HG03039 (cell line): ENCODE measurements at regions not wholly inside any gene's neighbourhood (a gene's known extent, or its start where the extent isn't known, plus 50 kb on each side); places are given as distances from the start of the nearest gene placed in this dataset.
"Not testable (repeated sequence)": the region's sequence is repeated elsewhere in the genome, so short reads cannot be mapped to it uniquely, and the experiment has no call there.

Source experiments
- ATAC-seq: cut with Tn5 transposase; IDR thresholded peaks from one replicate; pipeline ENCODE4 v1.9.1; 2021; ENCODE audit warnings: mild to moderate bottlenecking, moderate library complexity; ENCODE audit not compliant: unreplicated experiment

DNA sequence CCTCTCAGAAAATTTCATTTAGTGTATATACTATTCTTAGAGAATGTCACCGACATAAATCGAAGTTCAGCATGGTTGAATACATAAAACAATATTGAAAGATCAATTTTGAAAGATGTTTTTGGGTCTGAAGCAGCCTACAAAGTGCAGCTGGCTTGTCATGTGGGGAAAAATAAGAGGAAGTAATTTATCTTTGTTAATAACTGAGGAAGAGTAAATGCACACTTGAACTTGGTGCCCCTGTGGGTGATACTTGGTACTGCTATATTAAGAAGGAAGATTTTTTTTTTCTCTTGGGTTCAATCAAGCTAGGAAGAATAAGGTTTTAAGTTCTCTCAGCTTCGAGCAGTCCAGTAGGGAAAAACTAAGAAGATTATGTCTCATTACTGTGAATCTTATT lies 661.3 kb downstream of the RPL10L start:
- ATAC-seq = no peak

DNA sequence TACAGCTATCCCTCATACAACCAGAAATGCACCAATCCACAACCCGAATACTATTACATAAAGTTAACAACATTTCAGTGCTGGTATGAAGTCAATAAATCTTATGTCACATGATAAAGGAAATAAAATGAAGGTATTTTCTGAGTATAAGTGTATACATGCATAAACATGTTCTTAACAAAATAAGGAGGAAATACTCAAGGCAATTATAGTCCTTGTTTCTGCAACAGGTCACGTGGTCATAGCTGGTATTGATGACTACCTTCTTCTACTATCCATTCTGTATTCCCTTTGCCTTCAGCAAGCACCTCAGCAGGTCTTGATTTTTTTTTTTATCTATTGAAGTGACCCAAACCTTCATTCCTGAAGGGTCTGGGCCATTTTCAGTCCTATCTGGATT lies 675.6 kb downstream of the RPL10L start:
- ATAC-seq = no peak

DNA sequence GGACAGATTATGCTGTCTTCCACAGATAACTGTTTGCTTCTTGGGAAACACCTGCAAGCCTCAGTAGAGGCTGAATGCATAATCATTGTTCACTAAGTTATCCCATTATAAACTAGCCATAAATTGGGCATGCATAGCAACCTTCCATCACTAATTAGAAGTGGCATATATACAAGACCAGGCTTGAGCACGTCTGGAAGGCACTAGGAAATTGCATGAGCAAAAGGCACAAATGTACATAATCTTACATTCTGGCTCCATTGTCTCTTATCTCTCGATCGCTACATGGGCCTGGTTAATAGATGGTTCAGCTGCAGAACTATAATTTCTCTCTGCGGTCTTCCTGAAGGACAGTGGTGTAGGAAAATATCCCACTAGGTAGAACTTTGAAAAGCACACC lies 679.2 kb downstream of the RPL10L start:
- ATAC-seq = no peak

DNA sequence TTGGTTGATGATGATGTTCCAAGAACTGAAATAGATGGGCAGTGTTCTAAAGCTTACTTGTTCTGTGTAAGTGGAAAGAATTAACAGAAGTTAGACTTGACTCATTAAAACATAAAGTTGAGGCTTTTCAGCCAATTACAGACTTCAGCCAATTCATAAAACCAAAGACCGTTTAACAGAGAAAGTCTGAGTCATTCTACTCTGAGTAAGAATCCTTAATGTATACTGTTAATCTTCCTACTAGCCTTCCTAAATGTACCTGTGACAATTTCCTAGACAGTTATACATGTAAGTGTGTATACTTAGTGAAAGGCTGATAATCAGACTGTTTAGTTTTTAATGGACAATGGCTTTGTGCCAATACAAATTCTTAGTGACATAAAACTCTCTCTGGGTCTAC lies 681.0 kb downstream of the RPL10L start:
- no peak for ATAC-seq

DNA sequence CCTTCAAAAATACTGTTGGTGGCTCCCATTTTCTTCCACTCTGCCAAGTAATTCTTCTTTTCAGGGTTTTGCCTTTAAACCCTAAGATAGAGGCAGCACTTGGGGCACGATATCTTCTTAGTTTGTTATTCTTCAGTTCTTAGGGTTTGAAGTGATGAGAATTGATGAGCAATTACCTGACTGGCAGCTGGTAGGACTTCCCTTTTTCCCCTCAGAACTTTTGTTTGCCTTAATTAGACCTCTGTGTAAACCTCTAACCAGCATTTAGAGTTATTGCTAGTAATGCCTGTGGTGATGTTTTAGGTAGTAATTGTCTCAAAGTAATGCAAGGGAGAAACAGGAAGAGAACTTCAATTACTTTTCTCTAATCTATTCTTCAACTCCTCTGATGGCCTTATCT lies 683.5 kb downstream of the RPL10L start:
- ATAC-seq = no peak

DNA sequence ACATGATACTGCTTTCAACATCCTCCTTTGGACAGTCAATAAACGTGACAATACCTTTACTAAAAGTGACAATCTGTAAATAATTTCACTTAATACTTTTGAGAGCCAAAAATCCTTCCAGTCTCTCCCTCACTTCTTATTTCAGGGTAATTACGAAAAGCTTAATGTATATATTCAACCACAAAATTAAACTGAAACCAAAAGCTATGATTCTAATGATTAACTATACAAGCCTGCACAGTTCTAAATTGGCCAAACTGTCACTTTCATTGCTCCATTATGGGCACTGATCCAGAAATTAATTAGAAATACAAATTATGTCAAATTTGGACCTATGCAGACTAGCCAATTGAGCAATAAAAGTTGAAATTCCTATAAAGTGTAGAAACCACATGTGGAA lies 696.5 kb upstream of the MIS18BP1 start:
- ATAC-seq = no peak

DNA sequence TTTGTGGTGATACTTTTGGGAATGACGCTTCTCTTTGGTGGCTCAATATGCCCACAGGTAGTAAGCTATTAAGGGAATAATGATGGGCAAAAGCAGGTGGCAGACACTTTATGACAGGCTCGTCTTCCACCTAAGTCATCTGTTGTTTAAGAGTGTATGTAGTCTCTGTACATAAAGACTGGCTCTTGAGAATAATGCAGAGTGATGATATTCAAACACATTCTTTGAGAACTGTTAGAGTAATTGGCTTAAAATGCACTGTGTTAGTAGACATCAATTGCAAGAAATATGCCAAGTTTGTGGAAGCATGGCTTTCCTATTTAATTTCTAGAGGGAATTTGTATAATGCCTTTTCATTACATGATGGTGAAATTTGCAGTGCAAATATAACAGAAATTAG lies 694.8 kb upstream of the MIS18BP1 start:
- ATAC-seq = no peak

DNA sequence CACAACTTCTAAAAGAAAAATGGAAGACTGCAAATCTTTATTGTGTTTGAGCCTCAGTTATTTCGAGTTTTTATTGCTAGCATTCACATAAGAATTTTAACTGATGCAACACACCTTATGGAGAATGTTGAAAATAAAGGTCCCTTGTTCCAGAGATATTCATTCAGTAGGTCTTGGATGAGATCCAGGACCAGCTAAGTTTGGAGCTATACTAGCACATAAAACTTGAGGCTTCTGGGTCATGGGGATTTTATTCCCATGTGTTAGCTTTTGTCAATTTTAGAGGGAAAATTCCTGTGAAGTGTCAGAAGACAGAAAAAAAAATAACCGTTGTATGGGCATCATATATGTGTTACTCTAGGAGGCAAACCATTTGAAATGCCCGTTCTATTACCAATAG lies 693.2 kb upstream of the MIS18BP1 start:
- ATAC-seq = no peak

DNA sequence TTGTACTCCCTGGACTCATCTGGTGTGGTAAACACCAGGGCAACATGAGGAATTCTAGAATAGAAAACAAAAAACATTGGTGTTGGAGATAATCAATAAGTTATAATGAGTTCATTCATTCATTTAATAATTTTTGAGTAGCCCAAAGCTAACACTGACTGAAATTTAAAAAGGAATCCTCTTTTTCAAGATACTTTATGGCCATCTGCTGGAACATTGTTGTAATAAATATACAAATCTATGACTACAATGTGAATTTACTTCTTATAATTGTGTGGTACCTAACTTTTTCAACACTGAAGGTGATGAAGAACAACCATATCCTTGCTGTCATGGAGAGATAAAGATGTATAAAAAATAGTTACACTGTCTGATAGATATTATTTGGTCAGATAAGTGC lies 687.3 kb upstream of the MIS18BP1 start:
- ATAC-seq = no peak

DNA sequence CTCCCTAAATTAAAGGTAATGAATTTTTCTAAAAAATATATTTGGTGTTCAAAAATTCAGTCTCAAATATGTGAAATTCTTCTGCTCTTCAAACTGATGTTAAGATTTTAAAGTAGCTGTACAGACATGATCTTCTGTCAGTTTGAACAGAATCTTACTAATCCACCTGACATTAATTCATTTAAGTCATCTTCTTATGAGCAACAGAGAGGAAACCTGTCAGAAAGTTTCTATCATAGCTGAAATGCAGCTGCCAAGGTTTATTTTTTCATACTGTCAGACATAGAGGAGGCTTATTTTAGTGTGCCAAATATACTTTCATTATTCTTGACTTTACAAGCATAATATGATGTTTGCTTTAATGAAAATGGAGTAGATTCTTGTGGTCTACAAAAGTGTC lies 686.6 kb upstream of the MIS18BP1 start:
- no peak for ATAC-seq

DNA sequence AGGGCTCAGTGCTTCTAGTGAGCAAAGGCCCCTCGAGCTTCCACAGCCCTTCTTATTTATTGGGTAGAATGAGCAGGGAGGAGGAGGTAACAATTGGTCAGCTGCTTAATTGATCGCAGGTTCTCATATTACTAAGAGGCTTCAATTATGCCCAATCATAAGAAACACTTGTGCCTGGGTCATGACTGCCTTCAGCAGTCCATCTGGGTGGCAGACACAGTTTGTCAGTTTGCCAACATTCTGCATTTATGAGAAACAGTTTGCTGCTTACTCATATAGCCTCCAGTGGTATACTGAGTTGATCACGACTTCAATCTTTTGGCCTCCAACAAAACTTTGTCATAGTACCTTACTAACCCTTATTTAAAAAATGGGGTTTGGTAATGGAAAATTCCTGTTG lies 667.0 kb upstream of the MIS18BP1 start:
- ATAC-seq = not testable (repeated sequence)

DNA sequence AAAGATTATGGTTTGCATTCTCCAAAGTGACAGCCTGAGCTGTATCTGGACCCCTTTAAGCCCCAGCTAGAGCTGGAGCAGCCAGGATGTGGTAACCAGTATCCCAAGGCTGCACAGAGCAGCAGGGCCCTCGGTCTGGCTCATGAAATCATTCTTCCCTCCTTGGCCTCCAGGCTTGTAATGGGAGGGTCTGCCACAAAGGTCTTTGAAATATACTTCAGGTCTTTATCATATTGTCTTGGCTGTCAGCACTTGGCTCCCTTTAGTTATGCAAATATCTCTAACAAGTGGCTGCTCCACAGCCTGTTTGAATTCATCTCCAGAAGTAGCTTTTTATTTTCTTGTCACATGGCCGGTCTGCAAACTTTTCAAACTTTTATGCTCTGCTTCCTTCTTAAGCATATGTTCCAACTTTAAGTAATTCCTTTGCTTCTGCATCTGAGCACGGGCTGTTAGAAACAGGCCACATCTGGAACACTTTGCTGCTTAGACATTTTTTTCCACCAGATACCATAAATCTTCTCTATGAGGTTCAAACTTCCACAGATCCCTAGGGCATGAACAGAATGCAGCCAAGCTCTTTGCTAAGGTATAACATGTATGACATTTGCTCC lies 663.4 kb upstream of the MIS18BP1 start:
- no peak for ATAC-seq

DNA sequence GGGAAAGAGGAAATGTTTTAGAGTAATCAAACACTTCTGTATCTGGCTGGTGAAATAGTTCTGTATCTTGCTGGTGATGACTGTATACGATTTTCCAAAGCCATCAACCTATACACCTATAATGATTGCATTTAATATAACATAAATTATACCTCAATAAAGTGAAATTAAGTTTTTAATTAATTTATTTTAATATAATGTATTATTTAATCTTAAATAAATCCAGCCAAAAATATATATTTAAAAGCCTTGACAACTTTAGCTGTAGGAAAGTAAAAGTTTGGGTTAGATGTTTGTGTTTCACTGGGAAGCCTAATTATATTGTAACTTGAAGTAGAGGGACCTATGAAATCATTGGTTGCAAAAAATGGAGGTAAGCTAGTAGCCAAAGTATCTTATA lies 654.8 kb upstream of the MIS18BP1 start:
- no peak for ATAC-seq

DNA sequence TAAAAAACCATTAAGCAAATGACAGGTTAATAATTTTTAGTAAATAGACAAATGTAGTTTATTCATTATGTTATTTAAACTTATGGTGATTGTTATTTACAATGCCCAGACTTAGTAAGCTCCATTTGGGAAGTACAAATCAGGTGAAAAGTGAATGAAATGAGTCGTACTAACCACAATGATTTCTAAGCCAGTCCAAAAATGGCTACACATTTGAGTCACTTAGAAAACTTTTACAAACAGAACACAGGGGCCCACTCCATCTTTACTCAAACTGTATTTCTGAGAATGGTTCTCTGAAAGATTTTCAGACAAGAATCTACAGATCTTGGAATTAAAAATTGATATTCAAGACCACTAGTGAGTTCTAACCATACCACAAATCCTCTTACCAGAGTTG lies 653.3 kb upstream of the MIS18BP1 start:
- peak; percentile 64 for ATAC-seq

DNA sequence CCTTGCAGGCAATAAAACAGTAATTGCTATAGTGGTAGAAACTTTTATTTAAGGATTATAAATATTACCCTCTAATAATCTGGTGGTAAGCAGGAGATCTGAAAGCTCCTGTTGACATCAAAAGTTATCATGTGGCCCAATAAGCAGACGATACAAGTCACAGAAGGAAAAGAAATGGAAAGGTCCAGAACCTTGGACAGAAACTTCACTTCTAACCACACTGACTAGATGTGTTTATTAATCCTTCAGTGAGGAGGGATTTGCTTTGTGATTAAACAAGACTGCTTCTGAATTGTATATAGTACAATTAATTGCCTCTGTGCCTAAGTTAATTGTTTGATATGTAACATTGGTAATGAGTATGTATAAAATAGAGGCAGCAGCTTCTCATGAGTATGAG lies 652.7 kb upstream of the MIS18BP1 start:
- ATAC-seq = no peak

DNA sequence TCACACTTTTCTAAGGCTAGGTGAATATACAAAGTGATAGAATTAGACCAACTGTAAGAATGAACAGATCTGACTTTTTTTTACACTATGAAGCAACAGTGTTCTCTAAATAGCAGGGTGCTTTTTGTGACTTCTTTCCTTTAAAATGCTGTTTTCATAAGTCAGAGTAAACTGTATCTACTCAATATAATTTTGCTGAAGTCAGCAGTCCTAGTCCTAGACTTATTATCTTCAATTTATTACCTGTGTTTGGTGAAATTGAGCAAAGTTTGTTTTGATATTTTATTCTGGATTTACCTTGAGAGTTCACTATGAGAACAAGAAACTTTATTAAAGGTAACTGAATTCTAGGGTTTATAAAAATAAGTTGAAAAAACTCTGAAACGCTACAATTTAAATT lies 651.3 kb upstream of the MIS18BP1 start:
- ATAC-seq = no peak

DNA sequence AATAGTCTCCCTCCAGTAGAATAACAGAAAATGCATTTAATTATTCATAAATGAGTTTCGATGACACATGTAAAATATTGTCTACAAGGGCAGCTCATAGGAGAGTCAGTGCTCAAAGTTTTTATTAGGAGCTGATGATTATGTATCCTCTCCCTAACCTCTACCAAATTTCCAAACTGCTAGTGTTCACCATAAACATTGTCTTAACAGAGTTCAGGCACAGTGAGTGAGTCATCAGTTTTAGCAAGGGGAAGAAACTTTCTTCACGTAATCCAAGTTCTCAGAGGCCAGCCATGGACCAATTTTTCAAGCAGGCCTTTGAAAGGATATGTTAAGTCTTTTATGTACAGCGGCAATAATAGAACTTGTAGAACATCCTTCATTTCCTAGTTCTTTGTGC lies 649.2 kb upstream of the MIS18BP1 start:
- ATAC-seq = no peak

DNA sequence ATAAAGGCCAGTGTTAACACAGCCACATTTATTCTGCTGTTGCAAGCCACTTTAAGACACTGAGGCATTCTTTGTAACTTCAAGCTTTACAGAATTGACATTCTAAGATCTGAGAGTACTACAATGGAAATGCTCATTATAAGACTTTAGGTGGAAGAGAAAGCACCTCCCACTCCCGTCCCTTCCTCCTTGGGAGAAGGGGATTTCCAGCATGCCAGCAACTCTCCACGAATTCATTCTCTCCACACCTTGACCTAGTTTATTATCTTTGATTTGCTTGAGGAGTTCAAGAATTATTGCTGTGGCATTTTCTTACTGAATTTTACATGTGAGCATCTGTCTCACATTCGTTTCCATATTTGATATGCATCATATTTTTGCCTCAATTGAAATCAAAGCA lies 644.4 kb upstream of the MIS18BP1 start:
- no peak for ATAC-seq

DNA sequence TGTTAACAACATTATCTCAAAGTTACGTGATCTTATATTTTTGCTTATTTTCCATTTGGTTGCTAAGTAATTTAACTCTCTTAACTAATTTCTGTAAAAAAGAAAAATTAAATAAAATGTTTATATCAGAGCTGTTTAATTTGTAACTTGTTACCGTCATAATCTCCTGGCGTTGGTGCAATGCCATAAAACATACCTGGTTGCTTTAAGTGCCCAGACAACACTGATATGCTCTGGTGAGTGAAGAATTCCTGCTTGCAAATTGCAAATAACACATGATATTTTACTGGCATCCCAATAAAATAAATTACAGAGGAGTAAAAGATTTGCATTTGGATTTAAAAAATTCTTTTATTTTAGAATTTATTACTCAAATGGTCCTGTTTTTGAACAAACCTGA lies 640.1 kb upstream of the MIS18BP1 start:
- ATAC-seq = no peak

DNA sequence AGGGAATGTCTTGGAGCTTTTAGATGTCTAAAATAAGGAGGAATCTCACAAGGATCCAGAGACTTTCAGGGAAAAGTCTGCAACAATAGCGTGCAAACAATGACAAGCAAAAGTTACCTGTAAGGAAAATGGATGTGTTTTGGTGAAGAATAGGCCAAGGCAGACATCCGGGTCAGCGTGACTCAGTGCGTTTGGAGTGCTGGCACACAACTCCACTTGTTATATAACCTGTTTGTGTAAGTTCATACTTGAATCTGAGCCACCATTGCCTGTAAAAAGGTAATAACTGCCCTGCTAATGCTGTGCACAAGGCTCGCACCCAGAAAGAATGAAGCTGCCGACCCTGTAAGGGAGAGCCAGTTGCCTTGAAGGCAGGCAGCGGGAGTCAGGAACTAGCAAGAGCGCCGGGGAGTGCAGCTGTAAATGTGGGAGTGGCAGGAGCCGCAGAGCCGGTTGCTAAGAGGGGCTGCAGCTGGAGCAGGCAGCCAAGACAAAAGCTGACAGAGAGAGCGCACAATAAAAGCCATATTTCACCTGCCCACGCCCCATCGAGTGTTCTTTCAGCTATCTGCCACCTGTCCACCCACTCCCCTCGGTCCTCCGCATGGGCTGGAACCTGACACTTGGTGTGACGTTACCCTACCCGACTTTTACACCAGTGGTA lies 638.5 kb upstream of the MIS18BP1 start:
- ATAC-seq = no peak

DNA sequence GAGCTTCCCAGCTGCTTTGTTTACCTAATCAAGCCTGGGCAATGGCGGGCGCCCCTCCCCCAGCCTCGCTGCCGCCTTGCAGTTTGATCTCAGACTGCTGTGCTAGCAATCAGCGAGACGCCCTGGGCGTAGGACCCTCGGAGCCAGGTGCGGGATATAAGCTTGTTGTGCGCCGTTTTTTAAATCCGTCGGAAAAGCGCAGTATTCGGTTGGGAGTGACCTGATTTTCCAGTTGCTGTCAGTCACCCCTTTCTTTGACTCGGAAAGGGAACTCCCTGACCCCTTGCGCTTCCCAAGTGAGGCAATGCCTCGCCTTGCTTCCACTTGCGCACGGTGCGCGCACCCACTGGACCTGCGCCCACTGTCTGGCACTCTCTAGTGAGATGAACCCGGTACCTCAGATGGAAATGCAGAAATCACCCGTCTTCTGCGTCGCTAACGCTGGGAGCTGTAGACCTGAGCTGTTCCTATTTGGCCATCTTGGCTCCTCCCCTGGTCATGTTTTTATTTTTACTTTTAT lies 635.8 kb upstream of the MIS18BP1 start:
- ATAC-seq = not testable (repeated sequence)

DNA sequence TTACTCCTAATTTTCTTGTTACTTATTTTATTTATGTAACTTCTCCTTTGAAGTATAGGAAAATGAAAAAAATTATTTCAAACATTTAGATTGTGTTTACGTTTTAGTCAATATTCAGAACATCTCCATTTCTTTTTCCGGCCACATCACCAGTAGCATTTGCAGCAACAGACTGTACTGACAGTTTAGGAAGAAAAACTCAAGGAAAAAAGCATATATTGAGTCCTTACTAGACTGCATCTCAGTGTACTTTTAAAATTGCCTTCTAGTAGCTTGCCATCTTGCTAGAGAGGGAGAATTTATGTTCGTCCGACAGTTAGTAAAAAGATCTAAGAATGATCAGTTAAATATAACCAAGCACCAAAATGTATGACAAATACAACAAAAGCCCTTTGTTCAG lies 625.0 kb upstream of the MIS18BP1 start:
- ATAC-seq = no peak

DNA sequence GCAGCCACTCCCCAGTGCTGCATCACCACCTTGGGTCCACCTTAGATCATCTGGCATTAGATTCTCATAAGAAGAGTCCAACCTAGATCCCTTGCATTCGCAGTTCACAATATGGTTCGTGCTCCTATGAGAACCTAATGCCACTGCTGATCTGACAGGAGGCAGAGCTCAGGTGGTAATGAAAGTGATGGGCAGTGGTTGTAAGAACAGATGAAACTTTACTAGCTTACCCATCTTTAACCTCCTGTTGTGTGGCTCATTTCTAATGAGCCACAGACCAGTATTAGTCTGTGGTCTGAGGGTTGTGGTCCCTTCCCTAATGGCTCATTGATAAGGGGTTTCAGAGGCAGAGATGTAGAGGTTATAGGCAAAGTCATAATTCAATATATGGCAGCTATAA lies 615.9 kb upstream of the MIS18BP1 start:
- ATAC-seq = no peak
